ENCODE measurements at regions not wholly inside any gene's neighbourhood (a gene's known extent, or its start where the extent isn't known, plus 50 kb on each side); places are given as distances from the start of the nearest gene placed in this dataset.
"Not testable (repeated sequence)": the region's sequence is repeated elsewhere in the genome, so short reads cannot be mapped to it uniquely, and the experiment has no call there.

DNA sequence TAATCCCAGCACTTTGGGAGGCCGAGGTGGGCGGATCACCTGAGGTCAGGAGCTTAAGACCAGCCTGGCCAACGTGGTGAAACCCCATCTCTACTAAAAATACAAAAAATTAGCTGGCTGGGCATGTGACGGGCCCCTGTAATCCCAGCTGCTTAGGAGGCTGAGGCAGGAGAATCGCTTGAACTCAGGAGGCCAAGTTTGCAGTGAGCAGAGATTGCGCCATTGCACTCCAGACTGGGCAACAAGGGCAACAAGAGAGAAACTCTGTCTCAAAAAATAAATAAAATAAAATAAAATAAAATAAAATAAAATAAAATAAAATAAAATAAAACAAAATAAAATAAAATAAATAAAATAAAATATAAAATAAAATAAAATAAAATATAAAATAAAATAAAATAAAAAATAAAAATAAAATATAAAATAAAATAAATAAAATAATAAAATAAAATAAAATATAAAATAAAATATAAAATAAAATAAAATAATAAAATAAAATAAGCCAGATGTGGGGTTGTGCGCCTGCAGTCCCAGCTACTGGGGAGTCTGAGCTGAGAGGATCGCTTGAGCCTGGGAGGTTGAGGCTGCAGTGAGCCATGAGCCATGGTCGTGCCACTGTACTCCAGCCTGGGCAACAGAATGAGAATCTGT lies 49.8 kb upstream of the ITGB1 start:
- not testable (repeated sequence) for DNase-seq (ENCODE audit: low read depth)
